Activated CD4-positive, alpha-beta memory T cell treated with anti-CD3 and anti-CD28 coated beads, Interleukin-2, amount 10 ng/mL, durations not matched to agents 7 days and 5 days (primary cell): ENCODE measurements at regions not wholly inside any gene's neighbourhood (a gene's known extent, or its start where the extent isn't known, plus 50 kb on each side); places are given as distances from the start of the nearest gene placed in this dataset.

Experiments used
- CTCF ChIA-PET: fragments of 350-600 bp; sonication (Branson Sonifier 250); formaldehyde crosslinking; loops from one replicate; lab custom pipeline; 2021; ENCODE audit warnings: antibody characterized with exemption, inconsistent platforms; lab: Charles Lee
- POLR2A ChIA-PET: fragments of 350-600 bp; sonication (Branson Sonifier 250); formaldehyde crosslinking; loops from one replicate; lab custom pipeline; 2021; ENCODE audit warnings: antibody characterized with exemption; lab: Charles Lee
- DNase-seq: peaks from one replicate; pipeline ENCODE4 v3.0.0-alpha.2; 2020
- H3K27ac Mint-ChIP-seq: one replicate; pipeline ENCODE4 v1.8.0; 2021; ENCODE audit warnings: mild to moderate bottlenecking, mixed read lengths
- H3K27me3 Mint-ChIP-seq: one replicate; pipeline ENCODE4 v1.8.0; 2021; ENCODE audit warnings: mixed read lengths
- H3K36me3 Mint-ChIP-seq: one replicate; pipeline ENCODE4 v1.8.0; 2021; ENCODE audit warnings: low read depth, mixed read lengths
- H3K4me1 Mint-ChIP-seq: one replicate; pipeline ENCODE4 v1.8.0; 2021; ENCODE audit warnings: mixed read lengths
- H3K4me3 Mint-ChIP-seq: one replicate; pipeline ENCODE4 v1.8.0; 2021; ENCODE audit warnings: mild to moderate bottlenecking, mixed read lengths
- H3K9me3 Mint-ChIP-seq: one replicate; pipeline ENCODE4 v1.8.0; 2021; ENCODE audit warnings: mixed read lengths

DNA sequence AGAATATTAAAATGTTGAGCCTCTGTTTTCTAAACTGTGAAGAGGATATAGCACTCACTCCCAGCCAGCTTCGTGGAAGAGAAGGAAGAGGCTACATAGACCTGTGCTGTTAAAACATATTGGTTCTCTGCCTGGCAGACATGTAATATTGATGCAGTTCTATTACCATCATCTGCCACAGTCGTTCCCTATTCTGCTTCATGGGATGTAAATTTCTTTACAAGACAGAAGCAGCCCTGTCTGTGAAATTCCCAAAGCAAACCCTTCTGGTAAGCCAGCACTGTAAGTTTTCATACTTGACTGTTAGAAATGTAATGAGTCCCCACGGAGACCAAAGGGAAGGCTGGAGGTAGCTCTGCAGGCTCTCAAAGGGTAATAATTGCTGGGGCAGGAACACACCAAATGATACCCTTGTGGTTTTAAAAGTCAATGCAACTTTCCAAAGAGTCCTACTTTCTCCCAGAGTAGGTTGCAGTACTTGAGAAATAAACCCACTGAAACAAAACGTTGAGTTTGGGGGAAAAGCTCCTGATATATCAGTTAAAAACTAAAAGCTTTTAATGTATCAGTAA, 129.9 kb upstream of the HES1 start:
- H3K27me3 Mint-ChIP-seq: peaks cover 58% of the 10 kb centered on the region
- H3K4me3 Mint-ChIP-seq: no peak overlapping the region
- no peaks in the 10 kb centered on the region for H3K36me3 Mint-ChIP-seq
- H3K9me3 Mint-ChIP-seq: no peaks in the 10 kb centered on the region
- no peak overlapping the region for H3K27ac Mint-ChIP-seq
- no peak for DNase-seq
- ChIA-PET POLR2A (no interaction called here), CTCF (no interaction called here)
- H3K4me1 Mint-ChIP-seq: peaks cover 15% of the 10 kb centered on the region

DNA sequence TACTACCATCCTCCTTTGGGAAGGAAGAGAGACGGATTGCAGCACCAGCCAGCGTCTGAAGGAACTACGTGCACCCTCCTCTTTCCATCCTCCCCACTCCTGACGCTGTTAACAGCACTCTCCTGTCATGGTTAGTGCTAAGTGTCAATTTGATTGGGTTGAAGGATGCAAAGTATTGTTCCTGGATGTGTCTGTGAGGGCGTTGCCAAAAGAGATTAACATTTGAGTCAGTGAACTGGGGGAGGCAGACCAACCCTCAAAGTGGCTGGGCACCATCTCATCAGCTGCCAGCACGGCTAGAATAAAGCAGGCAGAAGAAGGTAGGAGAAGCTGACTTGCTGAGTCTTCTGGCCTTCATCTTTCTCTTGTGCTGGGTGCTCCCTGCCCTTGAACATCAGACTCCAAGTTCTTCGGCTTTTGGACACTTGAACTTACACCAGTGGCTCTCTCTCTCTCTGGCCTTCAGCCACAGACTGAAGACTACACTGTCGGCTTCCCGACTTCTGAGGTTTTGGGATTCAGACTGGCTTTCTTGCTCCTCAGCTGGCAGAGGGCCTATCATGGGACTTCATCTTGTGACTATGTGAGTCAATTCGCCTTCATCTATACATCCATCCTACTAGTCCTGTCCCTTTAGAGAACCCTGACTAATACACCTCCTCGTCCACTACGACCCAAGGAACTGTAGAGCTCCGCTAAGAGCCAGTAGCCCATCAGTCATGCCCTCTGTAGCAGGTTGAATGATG, 128.2 kb upstream of the HES1 start:
- DNase-seq: no peak
- Mint-ChIP-seq H3K27me3 (peaks cover 56% of the 10 kb centered on the region), H3K36me3 (no peaks in the 10 kb centered on the region), H3K4me1 (peaks cover 17% of the 10 kb centered on the region), H3K9me3 (no peaks in the 10 kb centered on the region), H3K27ac (no peak overlapping the region), H3K4me3 (no peak overlapping the region)
- POLR2A ChIA-PET: no interaction called here
- CTCF ChIA-PET: no interaction called here

DNA sequence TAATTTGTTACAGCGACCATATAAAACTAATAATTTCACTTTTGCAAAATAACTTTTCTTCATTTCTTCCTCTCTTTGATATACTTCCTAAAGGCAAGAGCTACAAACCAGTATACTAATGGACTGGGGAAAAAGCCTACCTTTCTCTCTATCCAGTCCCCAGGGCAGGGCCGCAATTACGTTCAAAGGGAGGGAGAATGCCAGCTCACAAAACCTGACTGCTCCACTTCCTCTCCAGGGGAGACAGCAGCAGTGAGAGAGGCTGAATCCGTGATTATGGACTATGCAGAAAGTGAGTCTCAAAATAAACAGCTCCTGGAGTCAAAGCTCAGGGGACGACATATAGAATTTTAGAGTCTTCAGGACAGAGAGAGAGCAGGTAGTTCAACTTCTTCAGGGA, 126.9 kb upstream of the HES1 start:
- H3K4me1 Mint-ChIP-seq: peaks cover 9% of the 10 kb centered on the region
- H3K9me3 Mint-ChIP-seq: no peaks in the 10 kb centered on the region
- POLR2A ChIA-PET: no interaction called here
- H3K27me3 Mint-ChIP-seq: peaks cover 57% of the 10 kb centered on the region
- DNase-seq: no peak
- no peaks in the 10 kb centered on the region for H3K36me3 Mint-ChIP-seq
- CTCF ChIA-PET: no interaction called here
- no peak overlapping the region for H3K27ac Mint-ChIP-seq
- no peak overlapping the region for H3K4me3 Mint-ChIP-seq

DNA sequence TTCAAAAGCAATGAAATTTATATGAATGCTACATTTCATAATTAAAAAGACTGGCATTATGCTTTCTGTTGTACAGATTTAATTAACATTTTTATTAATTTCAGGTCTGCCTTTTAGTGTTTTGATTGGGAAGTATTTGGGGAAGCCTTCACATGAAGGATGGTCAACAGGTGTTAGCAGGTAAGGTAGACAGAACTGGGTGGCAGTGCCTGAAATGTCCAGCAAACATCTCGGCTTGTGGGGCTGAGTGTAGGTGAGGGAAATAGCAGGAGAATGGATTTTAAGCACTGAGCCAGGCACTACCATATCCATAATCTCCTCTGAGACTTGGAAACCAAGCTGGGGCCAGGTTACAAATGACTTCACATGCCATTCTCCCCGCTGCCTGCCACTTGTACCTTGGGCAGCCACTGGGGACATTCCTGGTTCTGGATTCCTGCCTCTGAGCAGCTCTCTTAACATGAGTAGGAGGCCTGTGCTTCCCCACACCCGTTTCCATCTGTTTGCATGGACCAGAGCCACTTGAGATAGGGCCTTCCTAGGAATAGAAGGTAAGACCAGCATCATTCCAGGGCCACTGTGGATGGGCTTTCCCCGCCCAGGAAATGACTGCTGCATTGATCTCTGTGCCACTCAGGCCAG, 125.9 kb upstream of the HES1 start:
- peaks cover 9% of the 10 kb centered on the region for H3K4me1 Mint-ChIP-seq
- peaks cover 57% of the 10 kb centered on the region for H3K27me3 Mint-ChIP-seq
- no peaks in the 10 kb centered on the region for H3K36me3 Mint-ChIP-seq
- POLR2A ChIA-PET: no interaction called here
- DNase-seq: no peak
- CTCF ChIA-PET: no interaction called here
- H3K9me3 Mint-ChIP-seq: no peaks in the 10 kb centered on the region
- H3K27ac Mint-ChIP-seq: no peak overlapping the region
- H3K4me3 Mint-ChIP-seq: no peak overlapping the region

DNA sequence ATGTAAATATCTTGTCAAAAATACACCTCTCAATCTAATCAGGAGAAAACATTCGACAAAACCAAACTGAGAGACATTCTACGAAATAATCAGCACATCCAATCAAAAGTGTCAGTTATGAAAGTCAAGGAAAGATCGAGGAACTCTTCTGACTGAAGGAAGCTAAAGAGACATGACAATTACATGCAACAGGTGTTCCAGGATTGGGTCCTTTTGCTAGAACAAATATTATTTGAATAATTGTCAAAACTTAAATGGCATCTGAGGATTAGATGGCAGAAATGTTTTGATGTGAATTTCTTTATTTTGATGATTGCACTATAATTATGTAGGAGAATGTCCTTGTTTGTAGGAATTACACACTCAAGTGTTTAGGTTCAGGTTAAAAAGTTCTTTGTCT, 124.1 kb upstream of the HES1 start:
- no peaks in the 10 kb centered on the region for H3K36me3 Mint-ChIP-seq
- peaks cover 53% of the 10 kb centered on the region for H3K27me3 Mint-ChIP-seq
- no peaks in the 10 kb centered on the region for H3K9me3 Mint-ChIP-seq
- H3K4me1 Mint-ChIP-seq: peaks cover 4% of the 10 kb centered on the region
- ChIA-PET CTCF (interaction anchor here (1.4 kb wide), 1 partner anchor 79 kb away, joined by 4 read pairs; no protein-coding TSS in a partner anchor), POLR2A (no interaction called here)
- H3K4me3 Mint-ChIP-seq: no peak overlapping the region
- DNase-seq: no peak
- H3K27ac Mint-ChIP-seq: no peak overlapping the region

DNA sequence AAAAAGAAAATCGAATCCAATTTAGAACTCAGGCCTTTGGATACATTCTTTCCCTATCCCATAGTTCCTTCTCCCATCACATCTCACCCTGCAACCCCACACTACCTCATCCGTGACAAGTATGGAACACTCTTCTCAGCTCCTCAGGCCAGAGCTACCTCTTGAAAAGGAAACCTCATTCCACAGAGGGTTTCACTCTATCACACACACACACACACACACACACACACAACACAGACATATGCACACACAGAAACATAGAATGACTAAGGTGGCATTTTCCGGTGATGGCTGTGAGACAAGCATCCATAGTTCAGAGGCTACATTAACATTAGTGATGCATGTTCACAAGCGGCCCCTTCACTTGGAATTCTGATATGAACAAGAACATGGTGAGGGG, 122.0 kb upstream of the HES1 start:
- Mint-ChIP-seq H3K4me1 (peaks cover 4% of the 10 kb centered on the region), H3K9me3 (no peaks in the 10 kb centered on the region), H3K27ac (no peak overlapping the region), H3K27me3 (peaks cover 48% of the 10 kb centered on the region), H3K4me3 (no peak overlapping the region), H3K36me3 (no peaks in the 10 kb centered on the region)
- no peak for DNase-seq
- ChIA-PET POLR2A (no interaction called here), CTCF (no interaction called here)

DNA sequence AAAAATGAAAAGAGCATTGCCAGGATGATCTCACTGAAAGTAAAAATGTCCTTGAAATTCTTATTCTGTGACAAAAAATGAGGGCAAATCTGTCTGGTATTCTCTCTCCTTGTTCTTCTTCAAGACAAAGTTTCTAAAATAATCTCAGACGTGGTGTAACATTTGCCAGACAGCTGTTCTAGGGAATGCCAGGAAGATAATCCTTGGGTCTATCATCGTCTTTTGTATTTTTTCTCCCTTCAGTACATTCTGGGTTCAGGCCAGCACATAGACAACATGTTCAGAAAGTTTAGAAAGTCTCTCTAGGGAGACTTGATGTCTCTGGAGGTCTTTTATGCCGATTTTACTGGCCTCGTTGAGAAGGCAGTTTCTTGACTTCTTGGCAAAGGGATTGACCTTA, 121.2 kb upstream of the HES1 start:
- no peaks in the 10 kb centered on the region for H3K9me3 Mint-ChIP-seq
- H3K4me1 Mint-ChIP-seq: peaks cover 4% of the 10 kb centered on the region
- ChIA-PET CTCF (no interaction called here), POLR2A (no interaction called here)
- H3K4me3 Mint-ChIP-seq: no peak overlapping the region
- H3K27me3 Mint-ChIP-seq: peaks cover 45% of the 10 kb centered on the region
- DNase-seq: no peak
- no peaks in the 10 kb centered on the region for H3K36me3 Mint-ChIP-seq
- H3K27ac Mint-ChIP-seq: no peak overlapping the region

DNA sequence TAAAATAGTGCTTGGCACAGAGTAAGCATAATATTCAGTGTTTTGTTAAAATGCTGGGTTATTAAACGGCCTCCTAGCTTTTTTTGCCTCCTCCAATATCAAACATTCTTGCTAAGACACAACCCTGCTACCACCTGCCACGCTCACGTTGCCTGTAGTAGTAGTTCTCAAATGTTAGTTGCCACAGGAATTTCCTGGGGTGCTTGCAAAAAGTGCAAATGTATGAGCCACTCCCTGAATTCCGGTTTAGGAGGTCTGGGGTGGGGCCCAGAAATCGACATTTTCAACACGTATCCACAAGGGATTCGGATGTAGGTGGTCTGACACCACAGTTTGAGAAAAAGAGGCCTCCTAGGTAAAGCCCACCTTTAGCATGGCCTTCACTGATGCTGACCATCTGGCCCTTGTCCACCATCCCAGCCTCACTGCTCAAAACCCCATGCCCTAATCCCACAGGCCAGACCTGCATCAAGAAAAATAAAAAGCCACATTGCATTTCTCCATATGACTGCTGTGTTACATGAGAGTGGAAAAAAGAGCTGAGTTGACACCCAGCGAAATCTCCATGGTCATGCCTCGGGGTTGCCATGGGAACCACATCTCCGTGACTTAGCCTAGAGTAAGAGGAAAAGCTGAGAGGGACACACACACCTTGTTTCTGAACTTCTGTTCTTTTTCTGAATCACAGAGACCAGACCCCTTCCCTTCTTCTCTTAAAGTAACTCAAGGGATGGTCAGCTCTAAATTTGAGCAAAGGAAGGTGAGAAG, 116.4 kb upstream of the HES1 start:
- H3K36me3 Mint-ChIP-seq: no peaks in the 10 kb centered on the region
- ChIA-PET POLR2A (no interaction called here), CTCF (no interaction called here)
- H3K9me3 Mint-ChIP-seq: no peaks in the 10 kb centered on the region
- no peak overlapping the region for H3K27ac Mint-ChIP-seq
- H3K4me1 Mint-ChIP-seq: no peaks in the 10 kb centered on the region
- H3K4me3 Mint-ChIP-seq: no peak overlapping the region
- no peak for DNase-seq
- peaks cover 30% of the 10 kb centered on the region for H3K27me3 Mint-ChIP-seq

DNA sequence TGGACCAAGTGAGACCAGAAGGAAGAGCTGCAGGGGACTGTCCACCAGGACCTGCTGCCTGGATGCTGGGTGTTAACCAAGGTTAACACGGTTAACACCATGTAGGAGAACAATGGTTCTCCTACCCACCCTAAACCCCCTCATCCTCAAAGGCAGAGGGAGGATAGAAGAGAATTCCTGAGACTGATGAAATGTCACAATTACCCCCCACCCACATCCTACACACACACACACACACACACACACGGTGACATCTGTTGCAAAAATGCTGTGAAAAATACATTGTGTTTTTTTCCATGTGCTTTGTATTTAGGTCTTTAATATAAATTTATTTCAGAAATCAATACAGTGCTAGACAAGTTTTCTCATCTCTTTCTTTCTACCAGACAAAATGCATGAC, 113.9 kb upstream of the HES1 start:
- Mint-ChIP-seq H3K36me3 (no peaks in the 10 kb centered on the region), H3K27me3 (peaks cover 31% of the 10 kb centered on the region), H3K4me3 (no peak overlapping the region), H3K9me3 (no peaks in the 10 kb centered on the region), H3K27ac (no peak overlapping the region), H3K4me1 (no peaks in the 10 kb centered on the region)
- ChIA-PET POLR2A (no interaction called here), CTCF (no interaction called here)
- no peak for DNase-seq

DNA sequence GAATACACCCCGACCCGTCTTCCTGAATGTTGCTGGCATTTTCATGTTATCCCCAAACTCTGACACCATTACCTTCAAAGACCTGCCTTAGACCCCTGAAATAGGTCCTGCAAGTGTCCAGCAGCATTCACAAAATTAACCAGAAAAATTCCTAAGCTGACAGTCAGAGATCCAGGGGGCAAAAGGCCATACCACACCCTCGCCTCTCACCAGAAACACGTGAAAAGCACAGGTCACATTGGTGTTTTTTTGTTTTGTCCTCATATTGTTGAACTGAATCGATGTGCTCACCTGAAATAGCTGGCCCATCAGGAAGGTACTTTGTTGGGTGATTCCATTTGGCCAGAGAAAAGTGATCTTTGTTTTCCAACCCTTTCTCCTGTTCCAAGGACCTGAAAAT, 113.1 kb upstream of the HES1 start:
- no peak for DNase-seq
- Mint-ChIP-seq H3K9me3 (no peaks in the 10 kb centered on the region), H3K36me3 (no peaks in the 10 kb centered on the region), H3K4me1 (no peaks in the 10 kb centered on the region), H3K27ac (no peak overlapping the region), H3K4me3 (no peak overlapping the region), H3K27me3 (peaks cover 33% of the 10 kb centered on the region)
- ChIA-PET POLR2A (no interaction called here), CTCF (no interaction called here)

DNA sequence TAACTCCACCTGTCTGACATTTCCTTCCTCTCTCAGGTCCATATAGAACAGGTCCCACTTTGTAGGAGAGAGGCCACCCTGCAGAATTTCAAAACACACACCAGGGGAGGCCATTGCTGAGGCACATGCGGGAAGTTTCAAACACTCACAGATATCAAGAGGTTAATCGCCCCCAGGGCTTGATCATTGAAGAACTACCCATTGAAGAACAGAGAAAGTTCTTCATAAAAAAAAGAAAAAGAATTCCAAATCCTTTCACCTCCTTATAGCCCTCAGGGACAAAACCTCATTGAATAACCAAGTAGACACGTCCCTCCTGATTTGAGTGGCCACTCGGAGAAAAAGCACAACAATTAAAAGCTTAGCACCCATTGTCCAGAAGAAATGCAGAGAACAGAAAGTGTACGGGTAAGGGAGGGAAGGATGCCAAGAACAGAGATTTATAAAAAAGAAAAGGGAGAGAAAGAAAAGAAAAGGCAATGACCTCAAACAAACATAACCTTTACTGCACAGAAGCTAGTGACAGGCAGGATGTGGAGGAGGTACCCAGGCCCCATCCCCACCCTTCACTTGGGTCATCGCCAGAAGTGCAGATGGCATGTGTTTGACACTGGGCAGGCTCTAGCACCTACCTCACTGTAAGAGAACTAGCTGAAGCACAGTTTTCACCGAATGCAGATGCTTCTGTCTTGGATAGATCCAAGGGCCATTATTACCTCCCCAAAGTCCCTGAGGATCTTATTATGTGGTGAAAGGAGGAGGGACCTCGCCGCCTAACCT, 112.3 kb upstream of the HES1 start:
- ChIA-PET POLR2A (no interaction called here), CTCF (no interaction called here)
- Mint-ChIP-seq H3K9me3 (no peaks in the 10 kb centered on the region), H3K4me3 (no peak overlapping the region), H3K27ac (no peak overlapping the region), H3K36me3 (no peaks in the 10 kb centered on the region), H3K4me1 (no peaks in the 10 kb centered on the region), H3K27me3 (peaks cover 32% of the 10 kb centered on the region)
- DNase-seq: no peak

DNA sequence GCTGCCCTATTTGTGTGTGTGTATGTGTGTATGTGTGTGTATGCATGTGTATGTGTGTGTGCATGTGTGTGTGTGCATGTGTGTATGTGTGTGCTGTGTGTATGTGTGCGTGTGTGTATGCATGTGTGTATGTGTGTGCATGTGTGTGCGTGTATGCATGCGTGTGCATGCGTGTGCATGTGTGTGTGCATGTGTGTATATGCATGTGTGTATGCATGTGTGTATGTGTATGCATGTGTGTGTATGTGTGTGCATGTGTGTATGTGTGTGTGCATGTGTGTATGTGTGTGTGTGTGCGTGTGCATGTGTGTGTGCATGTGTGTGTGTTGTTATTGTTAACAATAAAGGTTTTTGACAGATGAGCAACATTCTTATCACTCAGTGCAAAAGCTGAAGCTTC, 110.8 kb upstream of the HES1 start:
- Mint-ChIP-seq H3K36me3 (no peaks in the 10 kb centered on the region), H3K4me1 (no peaks in the 10 kb centered on the region), H3K27me3 (peaks cover 28% of the 10 kb centered on the region), H3K9me3 (no peaks in the 10 kb centered on the region), H3K4me3 (no peak overlapping the region), H3K27ac (no peak overlapping the region)
- no peak for DNase-seq
- ChIA-PET CTCF (no interaction called here), POLR2A (no interaction called here)

DNA sequence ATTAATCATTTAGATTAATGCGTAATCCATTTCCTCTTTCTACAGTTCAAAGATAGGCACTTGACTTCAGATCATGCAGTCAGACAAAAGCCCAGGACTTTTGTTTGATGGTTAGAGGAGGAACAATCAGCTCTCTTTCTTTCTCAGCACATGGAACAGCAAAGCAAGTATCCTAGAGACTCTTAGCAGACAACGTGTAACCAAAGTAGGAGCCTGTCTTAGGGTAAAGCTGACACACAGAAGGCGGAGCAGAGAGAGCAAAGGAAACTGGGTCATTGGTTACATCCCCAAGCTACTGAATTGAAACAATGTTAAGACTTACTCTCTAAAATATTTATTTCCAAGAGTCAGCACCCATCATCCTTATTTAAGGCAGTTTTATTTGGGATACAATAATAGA, 110.0 kb upstream of the HES1 start:
- H3K27ac Mint-ChIP-seq: no peak overlapping the region
- no peaks in the 10 kb centered on the region for H3K4me1 Mint-ChIP-seq
- H3K36me3 Mint-ChIP-seq: no peaks in the 10 kb centered on the region
- no peak overlapping the region for H3K4me3 Mint-ChIP-seq
- ChIA-PET POLR2A (no interaction called here), CTCF (interaction anchor here (0.8 kb wide), 1 partner anchor 68 kb away, joined by 3 read pairs; no protein-coding TSS in a partner anchor)
- no peaks in the 10 kb centered on the region for H3K9me3 Mint-ChIP-seq
- no peak for DNase-seq
- H3K27me3 Mint-ChIP-seq: peaks cover 27% of the 10 kb centered on the region
